ENCODE measurements at regions not wholly inside any gene's neighbourhood (a gene's known extent, or its start where the extent isn't known, plus 50 kb on each side); places are given as distances from the start of the nearest gene placed in this dataset.

DNA sequence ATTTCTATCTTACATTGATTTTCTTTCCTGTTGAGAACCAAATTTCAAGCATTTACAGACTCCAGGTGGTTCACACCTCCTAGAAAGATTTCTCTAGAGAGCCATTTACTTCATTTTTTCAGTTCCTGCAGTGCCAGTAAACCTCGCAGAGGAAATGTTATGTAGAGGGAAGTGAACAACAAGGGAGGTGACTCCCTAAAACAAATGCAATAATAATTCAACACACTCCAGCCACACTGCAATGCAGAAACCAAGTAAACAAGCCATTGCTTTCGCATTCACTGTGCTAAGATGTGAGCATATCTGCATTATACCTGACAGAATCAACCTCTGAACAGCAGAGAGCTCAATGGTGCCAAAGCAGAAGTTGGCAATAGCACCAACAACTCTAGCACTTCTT lies 215.1 kb downstream of the RBM26 start:
- TF ChIP-seq, protein P1, sequence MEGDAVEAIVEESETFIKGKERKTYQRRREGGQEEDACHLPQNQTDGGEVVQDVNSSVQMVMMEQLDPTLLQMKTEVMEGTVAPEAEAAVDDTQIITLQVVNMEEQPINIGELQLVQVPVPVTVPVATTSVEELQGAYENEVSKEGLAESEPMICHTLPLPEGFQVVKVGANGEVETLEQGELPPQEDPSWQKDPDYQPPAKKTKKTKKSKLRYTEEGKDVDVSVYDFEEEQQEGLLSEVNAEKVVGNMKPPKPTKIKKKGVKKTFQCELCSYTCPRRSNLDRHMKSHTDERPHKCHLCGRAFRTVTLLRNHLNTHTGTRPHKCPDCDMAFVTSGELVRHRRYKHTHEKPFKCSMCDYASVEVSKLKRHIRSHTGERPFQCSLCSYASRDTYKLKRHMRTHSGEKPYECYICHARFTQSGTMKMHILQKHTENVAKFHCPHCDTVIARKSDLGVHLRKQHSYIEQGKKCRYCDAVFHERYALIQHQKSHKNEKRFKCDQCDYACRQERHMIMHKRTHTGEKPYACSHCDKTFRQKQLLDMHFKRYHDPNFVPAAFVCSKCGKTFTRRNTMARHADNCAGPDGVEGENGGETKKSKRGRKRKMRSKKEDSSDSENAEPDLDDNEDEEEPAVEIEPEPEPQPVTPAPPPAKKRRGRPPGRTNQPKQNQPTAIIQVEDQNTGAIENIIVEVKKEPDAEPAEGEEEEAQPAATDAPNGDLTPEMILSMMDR (IDR thresholded peaks at IDR 0.05): no peak
- H3K4me1 Mint-ChIP-seq: peaks cover 31% of the 10 kb centered on the region

DNA sequence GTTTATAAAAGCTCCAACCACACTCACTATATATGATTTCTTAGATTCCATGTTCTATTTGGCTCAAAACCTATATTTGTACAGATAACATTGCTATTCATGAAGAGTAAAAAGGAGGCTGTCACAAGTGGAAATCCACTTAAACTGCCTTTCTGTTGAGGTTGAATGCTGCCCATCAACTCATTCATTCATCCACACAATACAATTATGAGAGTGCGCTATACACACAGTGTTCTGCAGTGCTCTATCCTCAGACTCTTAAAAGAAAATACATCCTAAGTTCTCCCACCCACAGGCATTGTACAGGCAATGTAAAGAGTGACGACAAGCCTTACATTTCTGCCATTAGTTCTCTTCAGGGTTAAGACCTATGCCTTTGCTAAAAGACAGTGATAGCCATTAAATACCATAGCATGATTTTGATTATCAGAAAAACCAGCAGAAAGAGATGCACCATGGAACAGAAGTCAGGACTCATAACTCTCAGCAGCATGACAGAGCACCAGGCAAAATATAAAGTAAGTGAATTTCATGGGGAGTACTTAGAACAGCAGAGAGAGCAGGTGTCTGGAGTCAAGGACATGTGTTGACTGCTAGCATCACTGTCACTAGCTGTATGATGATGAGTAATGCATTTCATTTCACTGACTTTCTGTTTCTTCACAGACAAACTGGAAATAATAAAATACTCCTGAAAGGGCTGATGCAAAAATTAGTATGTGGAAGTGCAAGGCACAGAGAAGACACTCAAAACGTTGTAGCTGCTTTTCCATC lies 218.0 kb downstream of the RBM26 start:
- 100% methylated on average over 2 of the region's 3 CpGs for WGBS (ENCODE audit: insufficient coverage)

More for the DNA sequence above, 215.1 kb downstream of the RBM26 start:
- H3K36me3 ChIP-seq (replicated peaks in 1 of 2; ENCODE audit: control insufficient read depth in 1 of 2, insufficient read depth in 2 of 2, low read length in 2 of 2): no peaks in the 10 kb centered on the region
- Mint-ChIP-seq H3K36me3 (no peaks in the 10 kb centered on the region), H3K27ac (peak overlapping the region in 1 of 7 donors; percentile 51), H3K27me3 (ENCODE audit: low read depth in 3 of 3) (peaks cover 14 to 37% (median 24%) of the 10 kb centered on the region in 3 donors), H3K4me3 (no peak overlapping the region), H3K9me3 (peaks cover 0 to 3% (median 0%) of the 10 kb centered on the region in 7 donors)
- peaks cover 26 to 27% of the 10 kb centered on the region in 2 donors for H3K4me1 ChIP-seq (ENCODE audit: control insufficient read depth in 1 of 2, insufficient read depth in 2 of 2, low read length in 2 of 2)
- H3K4me3 ChIP-seq (replicated peaks in 1 of 3; ENCODE audit: low read depth in 2 of 3, low read length in 3 of 3): no peak overlapping the region
- H3K27ac ChIP-seq (ENCODE audit: low read depth in 1 of 2, low read length in 2 of 2): no peak overlapping the region
- intact Hi-C loops (cut with micrococcal nuclease): no loop called here
- no peaks in the 10 kb centered on the region for H3K9me3 ChIP-seq (replicated peaks in 1 of 2; ENCODE audit: control insufficient read depth in 1 of 2, insufficient read depth in 1 of 2, low read length in 2 of 2)
- no peak overlapping the region for H3K9ac ChIP-seq (ENCODE audit: insufficient read depth, low read length, poor library complexity, severe bottlenecking)
- WGBS (ENCODE audit: insufficient coverage): 92% methylated on average over 1 of the region's 2 CpGs
- no peak for DNase-seq
- peaks cover 12 to 38% of the 10 kb centered on the region in 2 donors for H3K27me3 ChIP-seq (ENCODE audit: control insufficient read depth in 2 of 2, insufficient read depth in 2 of 2, low read length in 2 of 2)
- H2AFZ ChIP-seq (ENCODE audit: insufficient read depth, low read depth, low read length, poor library complexity, severe bottlenecking): no peak overlapping the region
- no peaks in the 10 kb centered on the region for H3K79me2 ChIP-seq (ENCODE audit: insufficient read depth, low read length)
- no peaks in the 10 kb centered on the region for H4K20me1 ChIP-seq (ENCODE audit: insufficient read depth, low read length)
- peak overlapping the region; percentile 30 for H3K4me2 ChIP-seq (replicated peaks; ENCODE audit: extremely low read depth, low read length, poor library complexity, severe bottlenecking)

More for the DNA sequence above, 218.0 kb downstream of the RBM26 start:
- no peak overlapping the region for H3K27ac Mint-ChIP-seq
- intact Hi-C loops (cut with micrococcal nuclease): no loop called here
- Histone ChIP-seq H3K9ac (ENCODE audit: insufficient read depth, low read length, poor library complexity, severe bottlenecking) (no peak overlapping the region), H3K27ac (ENCODE audit: low read depth in 1 of 2, low read length in 2 of 2) (no peak overlapping the region), H3K4me3 (replicated peaks in 1 of 3; ENCODE audit: low read depth in 2 of 3, low read length in 3 of 3) (no peak overlapping the region), H4K20me1 (ENCODE audit: insufficient read depth, low read length) (no peaks in the 10 kb centered on the region), H3K79me2 (ENCODE audit: insufficient read depth, low read length) (no peaks in the 10 kb centered on the region), H3K4me1 (ENCODE audit: control insufficient read depth in 1 of 2, insufficient read depth in 2 of 2, low read length in 2 of 2) (peaks cover 16% of the 10 kb centered on the region in 2 donors), H3K36me3 (replicated peaks in 1 of 2; ENCODE audit: control insufficient read depth in 1 of 2, insufficient read depth in 2 of 2, low read length in 2 of 2) (no peaks in the 10 kb centered on the region), H3K9me3 (replicated peaks in 1 of 2; ENCODE audit: control insufficient read depth in 1 of 2, insufficient read depth in 1 of 2, low read length in 2 of 2) (no peaks in the 10 kb centered on the region), H2AFZ (ENCODE audit: insufficient read depth, low read depth, low read length, poor library complexity, severe bottlenecking) (no peak overlapping the region), H3K4me2 (replicated peaks; ENCODE audit: extremely low read depth, low read length, poor library complexity, severe bottlenecking) (no peak overlapping the region), H3K27me3 (ENCODE audit: control insufficient read depth in 2 of 2, insufficient read depth in 2 of 2, low read length in 2 of 2) (peaks cover 7 to 22% of the 10 kb centered on the region in 2 donors)
- peaks cover 7 to 22% (median 17%) of the 10 kb centered on the region in 3 donors for H3K27me3 Mint-ChIP-seq (ENCODE audit: low read depth in 3 of 3)
- H3K36me3 Mint-ChIP-seq: no peaks in the 10 kb centered on the region
- peaks cover 14% of the 10 kb centered on the region for H3K4me1 Mint-ChIP-seq
- TF ChIP-seq, protein P1 (IDR thresholded peaks at IDR 0.05): no peak
- DNase-seq: no peak
- H3K9me3 Mint-ChIP-seq: peaks cover 0 to 3% (median 0%) of the 10 kb centered on the region in 7 donors
- H3K4me3 Mint-ChIP-seq: no peak overlapping the region

All from CD14-positive monocyte (primary cell).